ENCODE measurements at regions not wholly inside any gene's neighbourhood (a gene's known extent, or its start where the extent isn't known, plus 50 kb on each side); places are given as distances from the start of the nearest gene placed in this dataset.

DNA sequence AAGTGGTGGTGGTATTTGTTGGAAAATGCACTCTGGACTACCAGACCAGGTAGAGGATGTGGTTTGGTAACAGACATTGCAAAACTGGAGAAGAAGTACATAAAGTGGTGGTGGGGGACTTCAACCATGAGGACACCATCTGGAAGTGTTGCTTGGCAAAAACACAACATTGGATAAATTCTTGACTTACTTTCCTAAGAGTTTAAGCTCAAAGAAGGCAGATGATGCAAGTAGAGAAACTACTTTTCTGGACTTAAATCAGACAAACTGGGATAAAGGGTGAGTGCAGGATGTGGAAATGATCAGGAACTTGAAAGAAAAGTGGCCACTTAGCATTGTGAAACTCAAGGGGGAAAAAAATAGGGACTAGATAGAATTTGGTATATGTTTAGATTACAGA is 487.4 kb downstream of the ZEB2 start:
- no peak overlapping the region for H3K9ac ChIP-seq (ENCODE audit: insufficient read length, low read depth)
- H3K4me1 ChIP-seq (ENCODE audit: insufficient read depth, insufficient read length): no peaks in the 10 kb centered on the region
- no peaks in the 10 kb centered on the region for H3K27me3 ChIP-seq (ENCODE audit: insufficient read depth, insufficient read length)
- no peaks in the 10 kb centered on the region for H3K9me3 ChIP-seq (ENCODE audit: insufficient read depth, low read length)
- DNase-seq (ENCODE audit: low read depth, low spot score): no peak
- TF ChIP-seq ZNF274 (IDR thresholded peaks at IDR 0.05; ENCODE audit: low read depth, low read length) (no peak), SUZ12 (IDR thresholded peaks at IDR 0.05; ENCODE audit: extremely low read depth, insufficient read depth, insufficient read length) (no peak), YY1 (IDR thresholded peaks at IDR 0.05; ENCODE audit: insufficient read depth, insufficient read length) (no peak)
- H3K4me3 ChIP-seq (ENCODE audit: insufficient read length, low read depth): no peak overlapping the region
- no peaks in the 10 kb centered on the region for H3K36me3 ChIP-seq (ENCODE audit: insufficient read depth, insufficient read length, low read length)

DNA sequence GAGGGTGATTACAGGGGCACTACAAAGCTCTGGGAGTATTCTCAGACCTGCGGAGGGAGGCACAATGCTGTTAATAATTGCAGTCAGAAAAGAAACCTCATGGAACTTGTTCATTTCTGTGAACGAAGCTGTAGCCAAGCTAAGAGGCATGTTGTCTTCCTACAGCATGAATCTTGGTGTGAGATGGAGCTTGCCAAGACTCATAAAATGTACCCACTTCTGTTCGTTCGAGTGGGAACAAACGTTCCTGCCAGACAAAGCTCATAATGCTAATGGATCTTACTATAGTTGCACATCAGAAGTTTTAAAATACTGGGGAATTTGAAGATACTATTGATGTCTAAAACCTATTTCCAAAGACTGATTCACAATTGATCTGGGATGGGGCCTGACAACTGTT is 489.1 kb downstream of the ZEB2 start:
- no peak for TF ChIP-seq ZNF274 (IDR thresholded peaks at IDR 0.05; ENCODE audit: low read depth, low read length)
- no peak for TF ChIP-seq SUZ12 (IDR thresholded peaks at IDR 0.05; ENCODE audit: extremely low read depth, insufficient read depth, insufficient read length)
- TF ChIP-seq YY1 (IDR thresholded peaks at IDR 0.05; ENCODE audit: insufficient read depth, insufficient read length): no peak
- Histone ChIP-seq H3K27me3 (ENCODE audit: insufficient read depth, insufficient read length) (no peaks in the 10 kb centered on the region), H3K36me3 (ENCODE audit: insufficient read depth, insufficient read length, low read length) (no peaks in the 10 kb centered on the region), H3K9me3 (ENCODE audit: insufficient read depth, low read length) (no peaks in the 10 kb centered on the region), H3K4me1 (ENCODE audit: insufficient read depth, insufficient read length) (no peaks in the 10 kb centered on the region), H3K9ac (ENCODE audit: insufficient read length, low read depth) (no peak overlapping the region), H3K4me3 (ENCODE audit: insufficient read length, low read depth) (no peak overlapping the region)
- DNase-seq (ENCODE audit: low read depth, low spot score): no peak

DNA sequence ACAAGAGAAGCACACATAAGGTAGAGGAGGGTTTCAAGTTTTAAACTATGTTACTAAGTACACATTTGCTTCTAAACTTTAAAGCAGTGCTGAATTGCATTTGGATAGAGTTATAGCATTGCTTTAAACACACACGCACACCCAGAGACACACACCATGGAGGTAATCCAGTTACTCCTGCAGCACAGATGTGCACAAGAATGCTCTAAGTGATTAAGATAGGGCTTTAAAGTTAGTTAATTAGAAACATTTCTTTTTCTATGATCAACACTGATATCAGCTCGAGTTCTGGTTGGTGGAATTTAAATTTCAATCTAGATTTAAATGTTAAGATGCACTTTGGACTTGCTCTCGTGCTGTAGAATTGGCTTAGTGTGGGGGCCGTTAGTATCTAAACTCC is 492.3 kb downstream of the ZEB2 start:
- no peak overlapping the region for H3K4me3 ChIP-seq (ENCODE audit: insufficient read length, low read depth)
- no peak overlapping the region for H3K9ac ChIP-seq (ENCODE audit: insufficient read length, low read depth)
- H3K9me3 ChIP-seq (ENCODE audit: insufficient read depth, low read length): no peaks in the 10 kb centered on the region
- no peaks in the 10 kb centered on the region for H3K4me1 ChIP-seq (ENCODE audit: insufficient read depth, insufficient read length)
- H3K36me3 ChIP-seq (ENCODE audit: insufficient read depth, insufficient read length, low read length): no peaks in the 10 kb centered on the region
- TF ChIP-seq ZNF274 (IDR thresholded peaks at IDR 0.05; ENCODE audit: low read depth, low read length) (no peak), YY1 (IDR thresholded peaks at IDR 0.05; ENCODE audit: insufficient read depth, insufficient read length) (no peak), SUZ12 (IDR thresholded peaks at IDR 0.05; ENCODE audit: extremely low read depth, insufficient read depth, insufficient read length) (no peak)
- DNase-seq (ENCODE audit: low read depth, low spot score): no peak
- no peaks in the 10 kb centered on the region for H3K27me3 ChIP-seq (ENCODE audit: insufficient read depth, insufficient read length)

DNA sequence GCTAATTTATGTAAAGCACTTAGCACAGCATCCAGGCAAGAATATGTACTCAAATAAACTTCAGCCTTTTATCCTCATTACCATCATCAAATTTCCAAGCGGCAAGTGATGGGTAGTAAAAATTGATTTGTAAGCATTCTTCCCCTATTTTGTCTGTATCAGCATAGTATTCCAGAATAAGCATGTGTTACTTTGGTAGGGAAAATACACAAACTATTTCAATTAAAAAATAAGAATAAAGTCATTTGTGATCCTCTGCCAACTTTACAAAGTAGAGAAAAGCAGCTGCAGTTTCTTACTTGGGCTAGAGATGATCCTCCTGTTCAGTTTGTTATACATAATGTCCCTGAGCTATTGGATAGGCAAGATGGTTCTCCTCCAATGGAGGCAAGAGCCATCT is 493.2 kb downstream of the ZEB2 start:
- no peak overlapping the region for H3K4me3 ChIP-seq (ENCODE audit: insufficient read length, low read depth)
- no peak for TF ChIP-seq ZNF274 (IDR thresholded peaks at IDR 0.05; ENCODE audit: low read depth, low read length)
- TF ChIP-seq YY1 (IDR thresholded peaks at IDR 0.05; ENCODE audit: insufficient read depth, insufficient read length): no peak
- TF ChIP-seq SUZ12 (IDR thresholded peaks at IDR 0.05; ENCODE audit: extremely low read depth, insufficient read depth, insufficient read length): no peak
- H3K27me3 ChIP-seq (ENCODE audit: insufficient read depth, insufficient read length): no peaks in the 10 kb centered on the region
- no peaks in the 10 kb centered on the region for H3K9me3 ChIP-seq (ENCODE audit: insufficient read depth, low read length)
- DNase-seq (ENCODE audit: low read depth, low spot score): no peak
- no peaks in the 10 kb centered on the region for H3K36me3 ChIP-seq (ENCODE audit: insufficient read depth, insufficient read length, low read length)
- no peaks in the 10 kb centered on the region for H3K4me1 ChIP-seq (ENCODE audit: insufficient read depth, insufficient read length)
- H3K9ac ChIP-seq (ENCODE audit: insufficient read length, low read depth): no peak overlapping the region

DNA sequence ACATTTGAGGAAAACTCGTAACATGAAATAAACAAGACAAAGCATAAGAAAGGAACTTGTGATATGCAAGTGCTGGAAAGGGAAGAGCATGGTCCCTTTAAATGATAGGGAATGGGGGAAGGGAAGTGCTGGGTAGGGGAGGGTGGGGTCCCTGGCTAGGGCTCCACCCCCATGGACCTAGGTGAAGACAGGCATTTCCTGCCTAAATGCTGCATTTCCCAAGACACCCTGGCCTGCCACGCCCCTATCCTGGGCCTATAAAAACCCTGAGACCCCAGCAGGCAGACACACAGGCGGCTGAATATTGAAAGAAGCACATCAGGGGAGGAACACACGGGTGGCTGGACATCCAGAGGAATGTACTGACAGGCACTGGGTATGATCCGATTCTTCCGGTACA is 499.9 kb downstream of the ZEB2 start:
- H3K4me3 ChIP-seq (ENCODE audit: insufficient read length, low read depth): no peak overlapping the region
- no peak overlapping the region for H3K9ac ChIP-seq (ENCODE audit: insufficient read length, low read depth)
- no peaks in the 10 kb centered on the region for H3K4me1 ChIP-seq (ENCODE audit: insufficient read depth, insufficient read length)
- TF ChIP-seq ZNF274 (IDR thresholded peaks at IDR 0.05; ENCODE audit: low read depth, low read length): no peak
- H3K27me3 ChIP-seq (ENCODE audit: insufficient read depth, insufficient read length): no peaks in the 10 kb centered on the region
- no peaks in the 10 kb centered on the region for H3K36me3 ChIP-seq (ENCODE audit: insufficient read depth, insufficient read length, low read length)
- H3K9me3 ChIP-seq (ENCODE audit: insufficient read depth, low read length): no peaks in the 10 kb centered on the region
- no peak for DNase-seq (ENCODE audit: low read depth, low spot score)

DNA sequence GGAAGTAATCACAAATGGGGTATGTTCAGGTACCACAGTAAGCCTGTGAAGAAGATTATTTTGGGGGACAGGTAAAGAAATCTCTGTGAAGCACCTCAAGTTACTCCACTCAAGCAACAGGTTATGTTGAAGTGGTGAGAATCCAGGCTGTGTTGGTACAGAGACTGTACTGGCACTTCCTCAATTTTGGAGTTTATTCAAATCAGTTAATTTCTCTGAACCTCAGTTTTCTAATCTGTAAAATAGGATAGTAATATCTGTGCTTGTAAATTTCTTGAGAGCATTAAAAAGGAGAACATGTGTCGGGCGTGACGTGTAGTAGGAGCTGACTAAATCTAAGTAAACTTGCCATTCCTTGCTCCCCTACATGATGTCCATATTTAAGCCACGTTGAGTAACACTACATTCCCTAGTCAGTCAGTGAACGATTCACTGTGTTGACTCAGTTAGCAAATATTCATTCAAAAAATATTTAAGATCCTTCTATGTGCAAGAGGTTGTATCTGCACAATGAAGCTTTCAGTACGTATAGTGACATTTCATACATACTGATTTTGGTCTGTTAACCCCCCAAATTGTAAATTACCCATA is 504.2 kb downstream of the ZEB2 start:
- no peaks in the 10 kb centered on the region for H3K9me3 ChIP-seq (ENCODE audit: insufficient read depth, low read length)
- no peaks in the 10 kb centered on the region for H3K4me1 ChIP-seq (ENCODE audit: insufficient read depth, insufficient read length)
- no peaks in the 10 kb centered on the region for H3K27me3 ChIP-seq (ENCODE audit: insufficient read depth, insufficient read length)
- no peak overlapping the region for H3K9ac ChIP-seq (ENCODE audit: insufficient read length, low read depth)
- H3K36me3 ChIP-seq (ENCODE audit: insufficient read depth, insufficient read length, low read length): no peaks in the 10 kb centered on the region
- TF ChIP-seq SUZ12 (IDR thresholded peaks at IDR 0.05; ENCODE audit: extremely low read depth, insufficient read depth, insufficient read length) (no peak), YY1 (IDR thresholded peaks at IDR 0.05; ENCODE audit: insufficient read depth, insufficient read length) (no peak), ZNF274 (IDR thresholded peaks at IDR 0.05; ENCODE audit: low read depth, low read length) (no peak)
- no peak overlapping the region for H3K4me3 ChIP-seq (ENCODE audit: insufficient read length, low read depth)
- DNase-seq (ENCODE audit: low read depth, low spot score): no peak

DNA sequence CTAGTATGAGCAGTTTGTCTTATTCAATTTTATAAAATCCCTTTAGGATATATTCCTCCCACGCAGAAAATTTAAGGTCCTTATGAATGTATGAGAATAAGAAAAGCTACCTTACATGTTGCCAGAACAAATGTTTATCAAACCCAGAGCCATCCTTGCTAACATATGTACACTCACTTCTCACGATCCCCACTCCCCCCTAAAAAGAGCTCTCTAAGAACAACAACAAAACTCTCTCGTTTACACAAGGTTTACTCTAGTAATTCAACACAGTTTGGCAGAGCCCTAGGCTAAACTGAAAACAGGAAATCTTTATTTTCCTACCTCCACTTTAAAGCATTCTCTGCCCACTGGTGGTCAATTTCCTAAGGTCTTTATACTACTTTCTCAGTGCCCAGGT is 504.9 kb downstream of the ZEB2 start:
- no peak for TF ChIP-seq SUZ12 (IDR thresholded peaks at IDR 0.05; ENCODE audit: extremely low read depth, insufficient read depth, insufficient read length)
- TF ChIP-seq YY1 (IDR thresholded peaks at IDR 0.05; ENCODE audit: insufficient read depth, insufficient read length): no peak
- no peak for TF ChIP-seq ZNF274 (IDR thresholded peaks at IDR 0.05; ENCODE audit: low read depth, low read length)
- Histone ChIP-seq H3K36me3 (ENCODE audit: insufficient read depth, insufficient read length, low read length) (no peaks in the 10 kb centered on the region), H3K27me3 (ENCODE audit: insufficient read depth, insufficient read length) (no peaks in the 10 kb centered on the region), H3K4me1 (ENCODE audit: insufficient read depth, insufficient read length) (no peaks in the 10 kb centered on the region), H3K9ac (ENCODE audit: insufficient read length, low read depth) (no peak overlapping the region), H3K9me3 (ENCODE audit: insufficient read depth, low read length) (no peaks in the 10 kb centered on the region), H3K4me3 (ENCODE audit: insufficient read length, low read depth) (no peak overlapping the region)
- DNase-seq (ENCODE audit: low read depth, low spot score): no peak

DNA sequence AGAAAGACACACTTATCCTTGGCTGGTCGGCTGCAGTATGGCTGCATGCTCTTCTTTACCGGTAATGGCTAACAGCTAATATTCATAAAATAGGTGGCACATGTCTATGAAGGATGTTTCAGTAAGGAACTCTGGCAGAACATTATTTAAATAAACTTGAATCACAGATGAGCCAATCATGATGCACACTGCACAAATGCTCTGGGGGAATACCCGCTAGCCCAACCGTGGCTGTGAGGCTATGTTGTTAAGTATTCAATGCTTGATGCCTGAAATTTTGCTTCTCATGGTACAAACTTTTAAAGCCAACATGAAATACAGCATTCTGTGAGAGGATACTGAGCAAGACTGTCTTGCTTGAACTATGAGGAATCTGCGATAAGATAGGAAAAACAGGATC is 505.8 kb downstream of the ZEB2 start:
- H3K27me3 ChIP-seq (ENCODE audit: insufficient read depth, insufficient read length): no peaks in the 10 kb centered on the region
- TF ChIP-seq ZNF274 (IDR thresholded peaks at IDR 0.05; ENCODE audit: low read depth, low read length): no peak
- TF ChIP-seq SUZ12 (IDR thresholded peaks at IDR 0.05; ENCODE audit: extremely low read depth, insufficient read depth, insufficient read length): no peak
- TF ChIP-seq YY1 (IDR thresholded peaks at IDR 0.05; ENCODE audit: insufficient read depth, insufficient read length): no peak
- H3K4me3 ChIP-seq (ENCODE audit: insufficient read length, low read depth): no peak overlapping the region
- H3K4me1 ChIP-seq (ENCODE audit: insufficient read depth, insufficient read length): no peaks in the 10 kb centered on the region
- H3K9ac ChIP-seq (ENCODE audit: insufficient read length, low read depth): no peak overlapping the region
- H3K36me3 ChIP-seq (ENCODE audit: insufficient read depth, insufficient read length, low read length): no peaks in the 10 kb centered on the region
- no peaks in the 10 kb centered on the region for H3K9me3 ChIP-seq (ENCODE audit: insufficient read depth, low read length)
- DNase-seq (ENCODE audit: low read depth, low spot score): no peak

Measured in NT2/D1 (cell line).